Skin of body (tissue), 1 donor: ENCODE measurements at regions not wholly inside any gene's neighbourhood (a gene's known extent, or its start where the extent isn't known, plus 50 kb on each side); places are given as distances from the start of the nearest gene placed in this dataset.

Source experiments
- DNase-seq: peaks from one replicate; lab custom pipeline; 2025; lab: John Stamatoyannopoulos, UW

DNA sequence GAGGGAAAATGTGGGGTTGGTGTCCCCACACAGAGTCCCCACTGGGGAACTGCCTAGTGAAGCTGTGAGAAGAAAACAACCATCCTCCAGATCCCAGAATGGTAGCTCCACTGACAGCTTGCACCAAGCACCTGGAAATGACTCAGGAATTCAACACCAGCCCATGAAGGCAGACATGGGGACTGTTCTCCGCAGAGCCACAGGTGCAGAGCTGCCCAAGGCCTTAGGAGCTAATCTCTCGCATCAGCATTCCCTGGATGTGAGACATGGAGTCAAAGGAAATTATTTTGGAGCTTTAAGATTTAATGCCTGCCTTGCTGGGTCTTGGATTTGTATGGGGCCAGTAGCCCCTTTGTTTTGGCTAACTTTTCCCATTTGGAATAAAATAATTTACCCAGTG, 367.9 kb downstream of the FAM133A start:
- DNase-seq = no peak

DNA sequence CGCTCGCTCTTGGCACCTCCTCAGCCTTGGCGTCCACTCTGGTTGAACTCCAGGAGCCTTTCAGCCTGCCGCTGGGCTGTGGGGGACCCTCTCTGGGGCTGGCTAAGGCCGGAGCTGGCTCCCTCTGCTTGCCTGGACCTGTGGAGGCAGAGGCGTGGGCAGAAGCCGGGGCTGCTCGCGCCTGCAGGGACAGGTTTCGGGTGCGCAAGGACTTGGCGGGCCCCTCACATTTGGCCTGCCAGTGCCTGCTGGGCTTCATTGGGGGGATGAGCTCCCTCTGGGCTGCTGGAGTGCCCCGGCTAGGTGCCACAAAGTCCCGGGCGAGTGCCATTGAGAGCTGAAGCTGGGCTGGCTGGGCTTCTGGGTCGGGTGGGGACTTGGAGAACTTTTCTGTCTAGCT, 371.7 kb downstream of the FAM133A start:
- DNase-seq = no peak

DNA sequence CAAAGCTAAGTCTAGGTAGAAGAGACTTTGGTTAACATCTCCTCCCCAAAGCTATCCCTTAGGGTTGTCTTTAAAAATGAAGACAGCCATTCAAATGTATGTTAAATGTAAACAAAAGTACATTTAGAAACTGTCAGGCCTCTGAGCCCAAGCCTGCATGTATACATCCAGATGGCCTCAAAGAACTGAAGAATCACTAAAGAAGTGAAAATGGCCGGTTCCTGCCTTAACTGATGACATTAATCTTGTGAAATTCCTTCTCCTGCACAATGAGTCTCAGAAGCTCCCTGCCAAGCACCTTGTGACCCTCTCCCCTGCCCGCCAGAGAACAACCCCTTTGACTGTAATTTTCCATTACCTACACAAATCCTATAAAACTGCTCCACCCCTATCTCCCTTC, 377.9 kb downstream of the FAM133A start:
- DNase-seq = no peak

DNA sequence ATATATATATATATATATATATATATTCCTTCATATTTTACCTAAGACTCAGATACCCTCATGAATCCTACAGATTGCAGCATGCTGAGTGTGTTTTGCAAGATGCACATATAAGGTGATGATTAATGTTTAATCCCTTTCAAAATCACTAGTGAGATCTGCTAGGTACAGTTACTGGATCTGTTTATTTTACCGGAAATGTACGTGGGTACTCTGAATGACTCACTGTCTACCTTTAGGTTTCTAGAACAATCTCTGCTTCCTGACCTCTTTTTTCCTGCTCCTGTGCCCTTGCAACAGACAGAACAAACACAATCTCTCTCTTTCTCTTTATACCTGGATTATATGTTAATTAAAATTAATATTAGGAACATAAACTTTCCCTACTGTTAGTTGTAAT, 379.6 kb downstream of the FAM133A start:
- no peak for DNase-seq

DNA sequence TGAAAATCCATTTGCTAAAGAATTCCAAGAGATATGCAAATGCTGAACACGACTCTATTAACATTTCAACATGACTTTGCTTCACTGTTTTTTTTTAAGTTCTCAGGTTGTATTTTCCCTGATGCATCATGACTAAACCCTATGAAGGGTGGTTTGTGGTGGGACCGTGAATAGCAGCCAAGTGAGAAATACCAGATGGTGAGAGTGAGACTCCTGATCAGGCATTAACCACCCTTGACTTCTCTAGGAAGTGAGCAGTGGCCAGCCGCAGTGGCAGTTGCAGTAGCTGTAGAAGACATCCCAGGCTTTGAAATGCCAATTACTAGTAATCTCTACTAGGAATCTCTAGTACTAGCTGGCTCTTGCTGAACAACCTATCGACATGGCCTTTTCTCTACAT, 383.4 kb downstream of the FAM133A start:
- no peak for DNase-seq

DNA sequence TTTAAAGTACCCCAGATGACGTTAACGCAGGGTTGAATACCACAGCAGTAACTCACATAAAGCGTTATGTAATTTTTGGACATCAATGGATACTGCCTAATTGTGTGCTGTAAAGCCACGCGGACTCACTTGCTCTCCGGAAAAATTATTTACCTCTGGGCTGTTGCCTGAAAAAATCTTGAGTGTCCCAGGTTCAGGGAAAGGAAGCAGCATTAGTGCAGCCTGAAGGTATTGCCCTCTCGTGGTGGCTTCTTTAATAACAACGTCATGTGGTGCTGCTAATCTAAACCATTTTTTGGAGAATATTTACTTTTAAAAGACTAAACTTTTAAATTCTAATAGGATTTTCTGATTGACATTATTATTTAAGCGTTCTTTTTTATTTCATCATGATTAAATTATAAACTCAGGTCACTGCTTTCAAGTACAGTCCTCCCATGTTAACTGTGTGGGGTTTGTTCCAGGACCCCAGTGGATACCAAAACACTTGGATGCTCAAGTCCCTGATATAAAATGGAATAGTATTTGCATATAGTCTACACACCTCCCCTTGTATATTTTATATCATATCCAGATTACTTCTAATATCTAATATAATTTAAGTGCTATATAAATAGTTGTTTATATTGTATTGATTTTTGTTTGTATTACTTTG, 384.8 kb downstream of the FAM133A start:
- no peak for DNase-seq

DNA sequence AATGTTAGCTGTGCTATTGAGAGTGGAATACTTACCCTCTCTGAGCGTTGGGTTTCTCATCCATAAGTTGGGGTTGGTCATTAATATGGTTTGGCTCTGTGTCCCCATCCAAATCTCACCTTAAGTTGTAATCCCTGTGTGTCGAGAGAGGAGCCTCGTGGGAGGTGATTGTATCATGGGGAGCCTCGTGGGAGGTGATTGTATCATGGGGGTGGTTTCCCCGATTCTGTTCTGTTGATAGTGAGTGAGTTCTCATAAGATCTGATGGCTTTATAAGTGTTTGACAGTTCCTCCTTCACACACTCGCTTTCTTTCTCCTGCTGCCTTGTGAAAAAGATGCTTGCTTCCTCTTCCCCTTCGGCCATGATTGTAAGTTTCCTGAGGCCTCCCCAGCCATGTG, 391.1 kb downstream of the FAM133A start:
- no peak for DNase-seq

DNA sequence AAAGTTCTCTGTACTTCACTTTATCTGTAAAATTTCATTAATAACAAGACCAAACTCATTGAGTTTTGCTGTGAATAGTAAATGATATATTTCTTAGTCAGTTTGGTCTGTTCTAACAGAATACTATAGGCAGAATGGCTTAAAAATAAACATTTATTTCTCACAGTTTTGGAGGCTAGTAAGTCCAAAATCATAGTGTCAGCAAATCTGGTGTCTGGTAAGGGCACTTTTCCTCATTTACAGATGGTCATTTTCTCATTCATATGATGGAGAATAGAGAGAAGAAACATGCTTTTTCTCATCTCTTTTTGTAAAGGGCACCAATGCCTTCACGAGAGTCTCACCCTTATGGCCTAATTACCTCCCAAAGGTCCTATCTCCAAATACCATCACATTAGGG, 415.1 kb downstream of the FAM133A start:
- DNase-seq = no peak

DNA sequence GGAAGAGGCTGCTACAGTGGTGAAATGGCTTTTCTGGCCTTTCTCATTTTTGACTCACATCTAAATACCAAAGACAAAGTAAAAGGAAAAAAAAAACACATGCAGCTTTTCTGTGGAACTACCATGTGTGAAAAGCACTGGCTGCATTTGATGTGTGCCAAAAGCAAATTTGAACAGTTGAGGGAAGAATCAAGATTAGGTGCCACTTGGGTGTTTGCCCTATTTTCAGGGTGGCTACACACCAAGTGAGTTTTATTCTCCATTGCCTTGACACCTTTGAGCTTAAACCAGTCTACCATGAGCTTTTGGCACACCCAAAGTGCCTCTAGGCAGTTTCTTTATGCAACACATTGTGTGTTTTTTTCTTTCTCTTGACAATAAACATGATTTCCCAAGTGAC, 423.9 kb downstream of the FAM133A start:
- DNase-seq = no peak

DNA sequence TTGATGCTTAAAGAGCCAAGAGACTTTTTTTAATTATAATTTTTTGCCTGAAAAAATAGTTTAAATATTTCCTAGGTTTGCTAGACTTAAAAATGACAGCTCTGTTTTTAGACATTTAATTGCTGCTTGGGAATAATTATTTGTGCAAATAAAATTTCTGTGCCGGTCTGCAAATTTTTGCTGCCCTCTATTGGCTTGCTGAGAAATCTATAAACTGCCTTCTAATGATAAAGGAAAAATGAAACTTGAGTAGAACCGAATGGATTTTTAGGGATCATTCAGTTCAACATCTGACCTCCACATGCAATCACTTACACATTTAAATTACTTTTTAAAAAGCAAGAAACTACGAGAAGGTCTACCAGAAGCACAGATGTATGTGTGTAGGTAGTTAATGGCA, 434.0 kb downstream of the FAM133A start:
- DNase-seq = no peak

DNA sequence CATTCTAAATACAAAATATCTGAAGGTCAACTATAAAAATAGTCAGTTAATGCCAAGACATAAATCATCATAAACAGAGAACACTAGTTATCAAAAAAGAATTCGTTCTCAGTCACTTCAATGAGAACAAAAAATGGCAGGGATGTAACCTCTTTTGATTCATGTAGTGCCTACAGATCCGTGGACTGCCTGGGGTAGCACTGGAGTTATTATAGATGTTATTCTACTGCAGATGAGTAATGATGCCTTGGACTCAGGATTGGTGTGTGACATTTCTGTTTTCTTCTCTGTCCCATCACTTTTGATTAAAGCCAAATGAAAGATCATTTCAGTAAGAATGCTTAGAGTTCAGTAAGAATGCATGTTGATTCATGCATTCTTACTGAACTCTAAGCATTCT, 440.4 kb downstream of the FAM133A start:
- no peak for DNase-seq

DNA sequence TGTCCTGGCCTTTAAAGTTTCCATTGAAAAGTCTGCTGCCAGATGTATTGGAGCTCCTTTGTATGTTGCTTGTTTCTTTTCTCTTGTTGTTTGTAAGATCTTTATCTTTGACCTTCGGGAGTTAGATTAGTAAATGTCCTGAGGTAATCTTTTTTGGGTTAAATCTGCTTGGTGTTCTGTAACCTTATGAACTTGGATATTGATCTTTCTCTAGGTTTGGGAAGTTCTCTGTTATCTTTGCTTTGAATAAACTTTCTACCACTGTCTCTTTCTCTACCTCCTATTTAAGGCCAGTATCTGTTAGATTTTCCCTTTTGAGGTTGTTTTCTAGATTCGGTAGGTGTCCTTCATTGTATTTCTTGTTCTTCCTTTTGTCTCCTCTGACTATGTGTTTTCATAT, 447.8 kb downstream of the FAM133A start:
- no peak for DNase-seq

DNA sequence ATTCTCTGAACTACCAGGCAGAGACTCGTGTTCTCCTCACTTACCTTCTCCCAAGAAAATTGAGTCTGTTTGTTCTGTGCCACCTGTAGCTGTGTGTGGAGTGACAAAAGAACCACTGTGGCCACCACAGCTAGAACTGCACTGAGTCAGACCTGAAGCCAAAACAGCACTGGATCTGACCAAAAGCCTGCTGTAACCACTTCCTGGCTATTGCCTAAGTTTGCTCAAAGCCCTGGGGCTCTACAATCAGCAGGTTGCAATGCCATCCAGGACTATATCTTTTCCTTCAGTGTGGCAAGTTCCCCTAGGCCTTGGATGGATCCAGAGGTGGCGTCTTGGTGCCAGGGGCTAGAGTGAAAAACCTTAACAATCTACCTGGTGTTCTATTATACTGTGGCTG, 449.1 kb downstream of the FAM133A start:
- DNase-seq = no peak

DNA sequence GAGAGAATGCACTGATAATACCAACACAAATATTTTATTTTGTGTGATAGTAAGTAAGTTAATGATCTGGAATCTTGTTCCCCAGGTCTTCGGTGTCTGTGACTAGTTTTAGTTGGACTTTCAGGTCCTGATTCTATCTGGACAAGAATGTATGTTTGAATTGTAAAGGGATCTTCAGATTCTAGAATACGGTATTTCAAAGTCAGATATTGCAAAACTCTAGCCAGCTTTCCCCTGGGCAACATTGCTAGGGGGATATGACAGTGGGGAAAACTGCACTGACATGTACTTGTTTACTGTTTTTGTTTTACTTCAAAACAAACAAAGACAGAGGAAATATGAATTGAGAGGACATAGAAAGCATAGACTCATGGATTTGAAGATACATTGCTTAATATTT, 489.0 kb downstream of the FAM133A start:
- DNase-seq = no peak

DNA sequence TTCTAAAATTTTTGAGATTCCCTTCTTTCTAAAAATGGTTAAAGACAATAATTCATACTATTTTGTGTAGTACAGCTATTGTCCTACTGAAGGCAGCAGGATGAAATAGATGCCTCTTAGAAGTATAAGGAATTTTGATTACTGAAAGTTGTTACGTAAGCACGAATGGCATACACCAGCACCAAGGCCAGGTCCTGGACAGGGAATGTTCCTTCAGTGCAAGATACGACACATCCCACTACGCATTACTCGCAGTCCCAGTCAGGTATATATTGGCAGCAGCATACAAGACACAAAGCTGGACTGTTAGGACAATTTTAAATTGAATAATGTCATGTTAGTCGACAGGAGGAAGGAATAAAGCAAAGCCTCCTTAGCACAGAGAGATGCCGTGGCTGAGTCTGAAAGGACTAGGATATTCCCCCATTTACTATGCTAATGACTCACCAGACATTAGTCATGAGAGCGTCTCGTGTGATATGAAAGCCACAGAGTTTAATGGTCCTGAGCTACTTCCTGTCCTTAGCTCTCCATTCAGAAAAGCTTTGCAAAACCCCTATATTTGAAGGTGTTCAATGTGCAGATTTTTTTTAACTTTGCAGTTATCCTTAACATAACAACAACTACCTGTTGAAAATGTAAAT, 504.3 kb downstream of the FAM133A start:
- no peak for DNase-seq

DNA sequence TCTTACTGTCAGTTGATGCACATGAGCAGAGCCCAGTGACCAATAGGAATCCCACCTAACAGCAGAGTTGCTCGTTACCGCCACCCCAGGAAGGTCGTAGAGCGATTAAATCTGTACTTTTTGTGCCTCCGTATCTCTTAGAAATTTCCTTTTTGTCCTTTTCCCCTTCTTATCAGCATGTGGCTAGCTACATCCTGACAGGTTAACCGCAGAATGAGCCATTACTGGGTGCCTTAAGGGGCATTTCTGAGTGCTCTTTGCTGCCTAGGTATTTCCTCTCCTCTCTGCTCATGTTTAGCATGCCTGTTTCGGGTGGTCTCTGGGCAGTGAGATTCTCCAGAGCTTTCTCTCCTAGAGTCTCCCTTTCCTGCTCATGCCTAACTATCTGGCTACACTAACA, 530.5 kb downstream of the FAM133A start:
- DNase-seq = no peak

DNA sequence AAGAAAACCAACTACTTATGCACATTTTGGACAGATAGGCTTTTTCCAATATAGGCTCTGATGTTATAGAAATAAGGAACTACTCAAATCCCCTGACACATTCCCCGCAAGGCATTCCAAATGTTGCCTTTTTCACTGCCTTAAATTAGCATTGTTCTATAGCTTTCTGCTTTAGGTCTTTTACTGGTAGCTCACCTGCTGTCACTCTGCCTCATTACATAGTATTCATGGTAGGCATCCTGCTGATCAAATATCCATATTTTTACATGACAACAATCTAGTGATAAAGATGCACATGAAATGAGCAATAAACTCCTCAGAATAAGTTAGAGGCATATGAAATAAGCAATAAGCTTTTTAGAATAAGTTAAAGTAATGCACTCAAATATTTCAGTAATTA, 542.7 kb downstream of the FAM133A start:
- DNase-seq = no peak

DNA sequence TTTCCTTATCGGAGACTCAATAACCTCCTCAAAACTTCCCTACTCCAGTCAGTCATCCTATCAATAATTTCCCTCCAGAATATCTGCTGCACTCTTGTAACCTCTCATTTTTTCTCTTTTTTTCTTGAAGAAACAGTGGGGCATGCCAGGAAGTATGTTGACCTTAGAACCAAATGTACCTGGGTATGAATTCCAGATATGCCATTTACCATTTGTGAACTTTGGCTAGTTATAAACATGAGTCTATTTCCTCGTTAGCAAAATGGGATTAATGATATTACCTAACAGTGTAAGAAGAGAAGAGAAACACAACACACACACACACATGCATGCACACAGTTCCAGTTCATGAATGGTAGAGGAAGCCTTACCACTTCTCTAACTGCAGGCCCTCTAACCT, 578.2 kb downstream of the FAM133A start:
- DNase-seq = no peak

DNA sequence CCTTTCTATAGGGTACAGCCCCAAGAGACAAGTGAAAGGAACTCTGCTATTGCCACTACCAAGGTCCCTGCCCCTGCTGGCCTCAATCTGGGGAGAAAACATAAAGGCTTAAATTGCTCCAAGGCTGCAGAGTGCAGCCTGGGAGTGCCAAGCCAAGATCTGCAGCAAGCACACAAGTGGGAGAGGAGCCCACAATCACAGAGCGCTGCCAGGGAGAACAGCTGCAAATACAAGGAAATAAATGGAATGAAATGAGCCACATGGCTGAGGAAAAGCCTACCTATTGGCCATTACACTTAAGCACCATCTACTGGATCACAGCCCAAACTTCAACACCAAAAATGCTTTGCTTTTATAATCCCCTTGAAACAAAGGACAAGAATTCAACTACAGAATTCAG, 582.4 kb downstream of the FAM133A start:
- no peak for DNase-seq

DNA sequence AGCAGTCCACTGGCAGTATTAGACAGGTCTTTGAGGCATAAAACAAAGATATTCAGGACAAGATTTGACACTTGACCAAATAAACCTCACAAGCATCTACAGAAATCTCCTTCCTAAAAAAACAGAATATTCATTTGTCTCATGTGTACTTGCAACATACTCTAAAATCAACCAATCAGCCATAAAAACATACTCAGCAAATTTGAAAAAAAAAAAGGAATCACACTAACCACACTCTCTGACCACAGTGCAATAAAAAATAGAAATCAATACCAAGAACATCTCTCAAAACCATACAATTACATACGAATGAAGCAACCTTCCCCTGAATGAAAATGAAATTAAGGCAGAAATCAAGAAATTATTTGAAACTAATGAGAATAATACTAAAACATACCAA, 591.3 kb downstream of the FAM133A start:
- DNase-seq = no peak

DNA sequence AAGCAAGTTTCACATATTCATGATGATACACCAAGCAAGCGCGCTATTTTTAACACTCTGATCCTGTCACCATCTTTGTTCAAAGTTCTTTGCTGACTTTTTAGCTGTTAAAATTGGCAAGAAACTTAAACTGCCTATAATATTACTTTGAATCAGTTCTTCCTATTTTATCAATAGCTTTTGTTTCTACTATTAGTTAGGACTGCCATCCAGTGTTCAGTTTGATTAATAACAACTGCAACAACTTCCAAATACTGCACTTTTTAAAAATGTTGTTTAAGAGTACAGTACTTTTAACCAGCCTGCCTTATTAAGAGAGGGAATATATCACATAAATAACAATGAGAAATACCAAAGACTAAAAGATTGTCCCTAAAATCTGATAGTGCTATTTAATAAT, 614.3 kb downstream of the FAM133A start:
- DNase-seq = no peak

DNA sequence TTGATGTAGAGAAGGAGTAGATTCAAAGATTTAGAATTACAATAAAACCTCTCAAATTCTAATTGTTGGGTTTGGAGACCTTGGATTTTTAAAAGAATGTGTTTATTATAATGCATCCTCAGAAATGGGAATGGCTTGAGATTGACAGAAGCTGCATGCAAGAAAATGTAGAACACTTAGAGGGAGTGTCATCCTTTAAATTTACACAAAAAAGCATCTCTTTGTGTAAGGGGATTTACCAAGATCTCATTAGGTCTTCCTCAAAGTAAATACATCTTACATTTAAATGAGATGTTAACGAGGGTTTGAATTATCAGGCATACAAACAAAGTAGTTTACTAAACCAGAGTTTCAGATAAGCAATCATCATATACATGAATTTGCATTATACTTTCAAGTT, 615.0 kb downstream of the FAM133A start:
- DNase-seq = no peak

DNA sequence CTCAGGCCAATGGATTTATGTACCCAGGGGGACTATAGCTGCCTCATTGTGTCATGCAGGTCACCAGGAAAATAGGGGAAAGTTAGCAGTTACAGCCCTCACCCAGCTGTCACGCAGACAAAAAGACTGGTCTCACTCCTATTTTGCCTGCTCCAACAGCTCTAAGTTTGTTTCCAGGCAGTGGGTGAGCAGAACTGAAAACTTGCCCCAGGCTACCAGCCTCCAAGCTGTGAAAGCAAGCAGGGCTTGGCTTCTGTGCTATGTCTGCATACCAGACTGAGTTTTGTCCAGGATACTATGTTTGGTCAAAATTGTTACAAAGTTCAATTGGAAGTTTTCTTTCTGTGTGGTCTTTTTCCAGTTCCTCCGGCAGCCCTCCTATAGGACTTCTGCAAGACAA, 628.4 kb downstream of the FAM133A start:
- DNase-seq = no peak

DNA sequence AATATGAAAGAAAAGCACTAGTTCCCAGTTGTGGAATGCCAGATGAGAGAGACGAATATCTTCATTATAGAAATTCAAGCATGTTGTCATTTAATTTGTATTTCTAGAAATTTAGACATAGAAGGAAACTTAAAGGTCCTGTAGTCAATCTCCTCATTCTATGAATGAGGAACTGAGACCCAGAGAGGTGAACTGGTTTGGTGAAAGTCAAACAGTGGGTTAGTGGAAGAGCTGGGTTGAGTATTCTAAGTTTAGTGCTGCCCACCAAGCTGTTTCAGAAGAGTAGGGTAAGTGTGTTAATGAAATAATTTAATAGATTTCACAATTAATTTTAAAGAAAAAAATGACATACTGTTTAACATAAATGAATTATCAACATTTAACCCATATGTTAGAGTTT, 655.2 kb downstream of the FAM133A start:
- no peak for DNase-seq
